ENCODE measurements at regions not wholly inside any gene's neighbourhood (a gene's known extent, or its start where the extent isn't known, plus 50 kb on each side); places are given as distances from the start of the nearest gene placed in this dataset.

DNA sequence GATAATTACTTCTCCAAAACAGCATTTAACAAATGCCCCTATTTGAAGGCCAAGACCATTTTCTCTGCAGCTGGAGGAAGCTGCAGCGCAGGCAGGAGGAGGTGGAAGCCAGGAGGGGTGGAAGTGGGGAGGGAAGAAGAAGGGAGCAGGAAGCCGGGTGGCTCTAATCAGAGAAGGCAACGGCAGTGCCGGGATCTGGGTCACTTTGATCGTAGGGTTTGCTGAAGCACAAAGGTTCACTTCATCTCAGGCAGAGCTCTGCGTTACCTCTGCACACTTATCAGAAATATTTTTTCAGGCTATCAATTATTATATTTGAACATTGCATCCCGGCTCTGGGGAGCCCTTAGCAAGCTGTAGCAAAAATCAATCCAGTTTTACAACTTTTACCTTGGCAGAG is 315.8 kb upstream of the POU3F3 start:
- H3K4me3 ChIP-seq (ENCODE audit: low read depth, poor library complexity, severe bottlenecking) = no peak overlapping the region
- no peak for DNase-seq (ENCODE audit: low spot score in 2 of 2)
- TF ChIP-seq, protein P1, sequence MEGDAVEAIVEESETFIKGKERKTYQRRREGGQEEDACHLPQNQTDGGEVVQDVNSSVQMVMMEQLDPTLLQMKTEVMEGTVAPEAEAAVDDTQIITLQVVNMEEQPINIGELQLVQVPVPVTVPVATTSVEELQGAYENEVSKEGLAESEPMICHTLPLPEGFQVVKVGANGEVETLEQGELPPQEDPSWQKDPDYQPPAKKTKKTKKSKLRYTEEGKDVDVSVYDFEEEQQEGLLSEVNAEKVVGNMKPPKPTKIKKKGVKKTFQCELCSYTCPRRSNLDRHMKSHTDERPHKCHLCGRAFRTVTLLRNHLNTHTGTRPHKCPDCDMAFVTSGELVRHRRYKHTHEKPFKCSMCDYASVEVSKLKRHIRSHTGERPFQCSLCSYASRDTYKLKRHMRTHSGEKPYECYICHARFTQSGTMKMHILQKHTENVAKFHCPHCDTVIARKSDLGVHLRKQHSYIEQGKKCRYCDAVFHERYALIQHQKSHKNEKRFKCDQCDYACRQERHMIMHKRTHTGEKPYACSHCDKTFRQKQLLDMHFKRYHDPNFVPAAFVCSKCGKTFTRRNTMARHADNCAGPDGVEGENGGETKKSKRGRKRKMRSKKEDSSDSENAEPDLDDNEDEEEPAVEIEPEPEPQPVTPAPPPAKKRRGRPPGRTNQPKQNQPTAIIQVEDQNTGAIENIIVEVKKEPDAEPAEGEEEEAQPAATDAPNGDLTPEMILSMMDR (IDR thresholded peaks at IDR 0.05) = no peak
- TF ChIP-seq POLR2A (IDR thresholded peaks at IDR 0.05) = no peak
- WGBS, 2 donors = 14 to 18% methylated on average over 7 of the region's 7 CpGs
- intact Hi-C loops (cut with DNase I; ENCODE audit: low total_unique reads) = no loop called here

DNA sequence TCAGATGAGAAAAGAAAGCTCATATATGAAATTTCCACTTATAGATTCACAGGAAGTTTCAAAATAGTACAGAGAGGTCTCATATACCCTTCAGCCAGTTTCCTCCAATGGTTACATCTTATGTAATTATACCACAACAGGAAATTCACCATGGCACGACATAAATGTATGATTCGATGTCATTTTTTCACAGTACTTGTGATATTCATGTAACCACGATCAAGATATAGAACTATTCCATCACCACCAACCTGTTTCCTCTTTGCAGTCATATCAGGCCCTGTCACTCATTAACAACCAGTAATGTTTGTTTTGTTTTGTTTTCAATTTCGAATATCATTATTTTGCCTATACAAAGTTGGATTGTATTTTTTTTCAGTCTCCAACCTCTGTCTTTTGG is 314.3 kb upstream of the POU3F3 start:
- no peak for DNase-seq (ENCODE audit: low spot score in 2 of 2)
- TF ChIP-seq POLR2A (IDR thresholded peaks at IDR 0.05) = no peak
- TF ChIP-seq, protein P1 (IDR thresholded peaks at IDR 0.05) = no peak
- 70% methylated on average over 4 of the region's 4 CpGs for WGBS, 2 donors
- intact Hi-C loops (cut with DNase I; ENCODE audit: low total_unique reads) = no loop called here
- no peak overlapping the region for H3K4me3 ChIP-seq (ENCODE audit: low read depth, poor library complexity, severe bottlenecking)

DNA sequence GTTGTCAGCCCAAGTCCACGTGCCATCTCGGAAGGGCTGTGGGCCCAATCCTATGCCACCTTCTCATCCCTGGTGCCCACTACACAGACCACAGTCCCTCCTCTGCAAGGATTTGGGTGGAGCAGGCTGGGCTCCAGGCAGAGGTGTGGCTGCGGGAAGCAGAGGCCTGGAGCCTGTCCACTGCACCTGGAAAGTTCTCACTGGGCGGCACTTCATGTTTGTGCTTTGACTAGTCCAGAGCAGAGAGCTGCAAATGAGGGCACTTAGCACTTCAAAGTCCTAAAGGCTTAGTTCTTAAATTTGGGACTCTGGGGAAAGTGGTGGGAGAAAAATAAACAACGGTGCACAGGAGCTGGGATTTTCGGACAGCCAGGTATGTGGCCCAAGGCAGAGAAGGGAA is 308.9 kb upstream of the POU3F3 start:
- no peak for TF ChIP-seq POLR2A (IDR thresholded peaks at IDR 0.05)
- TF ChIP-seq, protein P1 (IDR thresholded peaks at IDR 0.05) = no peak
- 83 to 87% methylated on average over 6 of the region's 6 CpGs for WGBS, 2 donors
- no peak overlapping the region for H3K4me3 ChIP-seq (ENCODE audit: low read depth, poor library complexity, severe bottlenecking)
- DNase-seq (ENCODE audit: low spot score in 2 of 2) = no peak
- intact Hi-C loops (cut with DNase I; ENCODE audit: low total_unique reads) = no loop called here

- no peak for TF ChIP-seq POLR2A (IDR thresholded peaks at IDR 0.05)
- TF ChIP-seq, protein P1 (IDR thresholded peaks at IDR 0.05) = no peak
- 68 to 72% methylated on average over 1 of the region's 1 CpG for WGBS, 2 donors
- DNase-seq (ENCODE audit: low spot score in 2 of 2) = no peak
- intact Hi-C loops (cut with DNase I; ENCODE audit: low total_unique reads) = no loop called here
- no peak overlapping the region for H3K4me3 ChIP-seq (ENCODE audit: low read depth, poor library complexity, severe bottlenecking)
Measured at GRCh38 chr2:104546537-104546936, 307.4 kb upstream of the POU3F3 start.

DNA sequence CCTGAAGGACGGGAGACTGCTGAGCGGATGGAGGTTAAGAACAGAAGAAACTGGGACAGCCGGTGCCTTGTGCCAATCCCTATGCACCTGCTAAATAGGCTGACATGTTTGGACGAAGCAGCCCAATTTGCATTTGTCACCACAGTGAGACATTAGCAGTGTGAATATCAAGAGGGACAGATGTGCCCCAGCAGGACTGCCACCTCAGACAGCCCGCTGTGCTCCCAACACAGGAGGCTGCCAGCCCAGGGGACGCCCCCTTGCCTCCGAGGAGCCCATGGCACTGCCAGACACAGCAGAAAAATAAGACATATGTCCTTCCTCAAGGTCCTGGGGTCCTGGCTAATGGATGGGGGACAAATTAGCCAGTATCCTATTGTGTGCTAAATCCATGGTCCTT is 306.7 kb upstream of the POU3F3 start:
- no peak for DNase-seq (ENCODE audit: low spot score in 2 of 2)
- intact Hi-C loops (cut with DNase I; ENCODE audit: low total_unique reads) = no loop called here
- no peak overlapping the region for H3K4me3 ChIP-seq (ENCODE audit: low read depth, poor library complexity, severe bottlenecking)
- WGBS, 2 donors = 57 to 72% methylated on average over 7 of the region's 7 CpGs
- TF ChIP-seq POLR2A (IDR thresholded peaks at IDR 0.05) = no peak
- TF ChIP-seq, protein P1 (IDR thresholded peaks at IDR 0.05) = no peak

GRCh38 chr2:104561251-104561650 is 292.7 kb upstream of the POU3F3 start:
- DNase-seq (ENCODE audit: low spot score in 2 of 2) = peak in 1 of 2 donors; percentile 26
- intact Hi-C loops (cut with DNase I; ENCODE audit: low total_unique reads) = no loop called here
- no peak overlapping the region for H3K4me3 ChIP-seq (ENCODE audit: low read depth, poor library complexity, severe bottlenecking)
- 69 to 73% methylated on average over 8 of the region's 8 CpGs for whole genome bisulfite sequencing, 2 donors
- no peak for TF ChIP-seq POLR2A (IDR thresholded peaks at IDR 0.05)
- TF ChIP-seq, protein P1 (IDR thresholded peaks at IDR 0.05) = no peak

Measured in lower leg skin (tissue), 4 donors.